ENCODE measurements at regions not wholly inside any gene's neighbourhood (a gene's known extent, or its start where the extent isn't known, plus 50 kb on each side); places are given as distances from the start of the nearest gene placed in this dataset.

DNA sequence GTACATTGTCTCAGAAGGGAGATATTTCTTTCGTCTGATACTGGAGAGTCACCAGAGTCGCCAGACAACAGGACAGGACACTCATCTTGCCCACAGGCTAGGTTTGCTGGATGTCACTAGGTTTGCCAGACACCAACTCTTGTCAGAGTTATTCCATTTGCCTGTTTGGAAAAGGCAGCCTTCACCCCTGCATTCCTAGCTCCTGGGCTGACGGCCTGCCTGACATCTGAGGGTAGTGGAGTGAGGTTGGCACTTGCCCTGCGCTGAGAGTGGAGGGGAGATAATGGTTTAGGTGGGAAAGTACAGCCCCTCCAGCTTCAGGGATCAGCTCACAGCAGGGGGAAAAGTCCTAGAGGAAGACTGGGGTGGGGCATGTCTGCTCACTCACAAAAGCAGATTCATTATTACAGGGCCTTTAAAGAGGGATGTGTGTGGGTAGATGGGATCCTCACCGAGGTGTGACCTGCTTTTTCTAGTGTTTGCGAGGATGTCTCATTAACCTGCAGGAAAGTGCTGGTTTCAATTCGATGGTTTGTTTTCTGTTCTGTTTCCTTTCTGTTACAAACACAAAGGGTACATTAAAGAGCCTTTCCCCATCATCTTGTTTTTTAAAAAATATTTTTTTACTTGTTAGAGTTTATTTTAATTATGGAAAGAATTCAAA lies 79.3 kb upstream of the TNS3 start:
- Histone ChIP-seq H3K9me3 (ENCODE audit: control insufficient read depth in 4 of 4, insufficient read depth in 3 of 4, low read length in 3 of 4) (no peaks in the 10 kb centered on the region), H3K27ac (ENCODE audit: low read depth in 1 of 2, low read length in 1 of 2) (no peak overlapping the region), H3K9ac (ENCODE audit: insufficient read depth in 1 of 2, low read length in 2 of 2) (no peak overlapping the region), H3K4me1 (ENCODE audit: control insufficient read depth in 5 of 5, insufficient read depth in 5 of 5, low read length in 5 of 5) (peaks cover 0 to 1% (median 0%) of the 10 kb centered on the region in 5 donors), H3K4me3 (no peak overlapping the region), H3K27me3 (ENCODE audit: control insufficient read depth in 3 of 3, insufficient read depth in 3 of 3, low read length in 2 of 3) (no peaks in the 10 kb centered on the region), H3K36me3 (ENCODE audit: control insufficient read depth in 4 of 4, insufficient read depth in 4 of 4, low read length in 4 of 4) (no peaks in the 10 kb centered on the region)
- TF ChIP-seq, protein P1, sequence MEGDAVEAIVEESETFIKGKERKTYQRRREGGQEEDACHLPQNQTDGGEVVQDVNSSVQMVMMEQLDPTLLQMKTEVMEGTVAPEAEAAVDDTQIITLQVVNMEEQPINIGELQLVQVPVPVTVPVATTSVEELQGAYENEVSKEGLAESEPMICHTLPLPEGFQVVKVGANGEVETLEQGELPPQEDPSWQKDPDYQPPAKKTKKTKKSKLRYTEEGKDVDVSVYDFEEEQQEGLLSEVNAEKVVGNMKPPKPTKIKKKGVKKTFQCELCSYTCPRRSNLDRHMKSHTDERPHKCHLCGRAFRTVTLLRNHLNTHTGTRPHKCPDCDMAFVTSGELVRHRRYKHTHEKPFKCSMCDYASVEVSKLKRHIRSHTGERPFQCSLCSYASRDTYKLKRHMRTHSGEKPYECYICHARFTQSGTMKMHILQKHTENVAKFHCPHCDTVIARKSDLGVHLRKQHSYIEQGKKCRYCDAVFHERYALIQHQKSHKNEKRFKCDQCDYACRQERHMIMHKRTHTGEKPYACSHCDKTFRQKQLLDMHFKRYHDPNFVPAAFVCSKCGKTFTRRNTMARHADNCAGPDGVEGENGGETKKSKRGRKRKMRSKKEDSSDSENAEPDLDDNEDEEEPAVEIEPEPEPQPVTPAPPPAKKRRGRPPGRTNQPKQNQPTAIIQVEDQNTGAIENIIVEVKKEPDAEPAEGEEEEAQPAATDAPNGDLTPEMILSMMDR (IDR thresholded peaks at IDR 0.05; ENCODE audit: control extremely low read depth, extremely low read depth): no peak
- WGBS, 2 donors: 72 to 77% methylated on average over 7 of the region's 7 CpGs
- DNase-seq (no peak), ATAC-seq (ENCODE audit: insufficient read depth, low FRiP score) (no peak)

DNA sequence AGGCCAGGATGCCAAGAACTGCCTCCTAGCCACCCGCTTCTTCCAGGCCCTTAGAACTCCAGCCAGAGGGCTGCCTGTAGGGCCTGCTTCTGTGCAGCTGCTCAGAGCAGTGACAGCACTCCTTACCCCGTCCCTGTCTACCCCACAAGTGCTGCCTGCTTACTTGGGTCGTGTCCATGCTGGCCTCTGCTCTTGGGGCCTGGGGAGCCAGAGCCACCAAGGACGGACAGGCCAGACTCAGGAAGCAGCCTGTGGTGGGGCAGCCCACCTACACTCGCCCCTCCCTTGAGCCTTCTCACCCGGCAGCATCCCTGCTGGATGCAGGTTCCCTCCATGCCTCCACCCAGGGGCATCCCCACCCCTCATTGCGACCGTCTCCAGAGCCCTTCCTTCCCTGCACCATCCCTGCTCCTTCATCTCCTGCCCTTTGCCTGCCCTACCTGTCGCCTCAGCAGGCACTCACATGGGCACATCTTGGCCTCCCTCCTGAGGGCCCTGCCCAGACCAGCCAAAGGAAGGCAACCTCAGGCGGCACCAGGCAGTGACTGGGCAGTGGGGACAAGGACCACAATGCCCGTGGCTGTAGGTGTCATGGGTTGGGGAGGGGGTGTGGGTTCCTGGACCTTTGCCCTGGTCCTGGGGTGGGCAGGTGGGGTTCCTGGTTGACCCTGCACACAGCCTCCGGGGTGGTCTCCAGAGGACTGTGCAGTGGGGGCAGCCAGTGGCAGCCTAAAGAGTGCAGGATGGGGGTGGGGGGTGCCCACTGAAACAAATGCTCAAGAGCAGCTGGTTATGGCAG lies 78.0 kb upstream of the TNS3 start:
- TF ChIP-seq, protein P1 (IDR thresholded peaks at IDR 0.05; ENCODE audit: control extremely low read depth, extremely low read depth): no peak
- peaks cover 0 to 1% (median 0%) of the 10 kb centered on the region in 5 donors for H3K4me1 ChIP-seq (ENCODE audit: control insufficient read depth in 5 of 5, insufficient read depth in 5 of 5, low read length in 5 of 5)
- WGBS, 2 donors: 95 to 96% methylated on average over 12 of the region's 12 CpGs
- no peak overlapping the region for H3K9ac ChIP-seq (ENCODE audit: insufficient read depth in 1 of 2, low read length in 2 of 2)
- no peaks in the 10 kb centered on the region for H3K9me3 ChIP-seq (ENCODE audit: control insufficient read depth in 4 of 4, insufficient read depth in 3 of 4, low read length in 3 of 4)
- no peaks in the 10 kb centered on the region for H3K27me3 ChIP-seq (ENCODE audit: control insufficient read depth in 3 of 3, insufficient read depth in 3 of 3, low read length in 2 of 3)
- H3K36me3 ChIP-seq (ENCODE audit: control insufficient read depth in 4 of 4, insufficient read depth in 4 of 4, low read length in 4 of 4): no peaks in the 10 kb centered on the region
- no peak for DNase-seq
- ATAC-seq (ENCODE audit: insufficient read depth, low FRiP score): no peak
- H3K27ac ChIP-seq (ENCODE audit: low read depth in 1 of 2, low read length in 1 of 2): no peak overlapping the region
- no peak overlapping the region for H3K4me3 ChIP-seq

DNA sequence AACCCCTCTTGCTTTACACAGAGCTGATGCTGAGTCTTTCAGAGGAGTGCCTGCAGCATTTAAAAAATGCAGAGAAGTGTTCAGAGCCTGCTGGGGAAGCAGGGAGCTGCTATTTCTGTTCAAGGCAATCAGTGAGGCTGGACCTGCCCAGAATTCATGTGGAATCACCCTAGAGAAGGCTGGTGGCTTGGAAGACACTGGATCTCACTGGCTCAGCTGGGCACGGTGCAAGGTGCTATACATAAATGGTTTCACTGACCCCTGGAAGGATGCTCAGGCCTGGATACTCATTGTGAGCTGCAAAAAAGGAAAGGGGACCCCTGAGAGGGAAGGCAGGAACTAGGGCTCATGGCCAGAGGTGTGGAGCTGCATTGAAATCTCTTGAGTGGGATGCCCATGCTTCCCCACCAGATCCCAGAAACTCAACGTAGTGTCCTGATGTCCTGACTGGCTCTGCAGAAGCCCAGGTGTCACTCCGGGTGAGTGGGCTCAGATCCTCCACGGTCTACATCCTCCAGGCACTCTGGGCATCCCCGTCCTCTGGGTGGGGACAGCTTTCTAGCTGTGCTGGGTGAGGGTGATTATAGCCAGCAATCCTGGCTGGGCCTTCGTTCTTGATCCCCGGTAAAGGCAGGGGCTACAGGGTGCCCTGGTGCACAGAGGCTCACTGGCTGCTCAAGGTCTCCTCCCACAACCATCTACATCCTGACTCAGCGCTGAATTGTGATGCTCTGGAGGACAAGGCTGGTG lies 77.2 kb upstream of the TNS3 start:
- ATAC-seq (ENCODE audit: insufficient read depth, low FRiP score) (no peak), DNase-seq (no peak)
- Histone ChIP-seq H3K4me3 (no peak overlapping the region), H3K27me3 (ENCODE audit: control insufficient read depth in 3 of 3, insufficient read depth in 3 of 3, low read length in 2 of 3) (no peaks in the 10 kb centered on the region), H3K4me1 (ENCODE audit: control insufficient read depth in 5 of 5, insufficient read depth in 5 of 5, low read length in 5 of 5) (peaks cover 0 to 2% (median 0%) of the 10 kb centered on the region in 5 donors), H3K36me3 (ENCODE audit: control insufficient read depth in 4 of 4, insufficient read depth in 4 of 4, low read length in 4 of 4) (no peaks in the 10 kb centered on the region), H3K27ac (ENCODE audit: low read depth in 1 of 2, low read length in 1 of 2) (no peak overlapping the region), H3K9ac (ENCODE audit: insufficient read depth in 1 of 2, low read length in 2 of 2) (no peak overlapping the region), H3K9me3 (ENCODE audit: control insufficient read depth in 4 of 4, insufficient read depth in 3 of 4, low read length in 3 of 4) (no peaks in the 10 kb centered on the region)
- 91 to 94% methylated on average over 8 of the region's 8 CpGs for WGBS, 2 donors
- TF ChIP-seq, protein P1 (IDR thresholded peaks at IDR 0.05; ENCODE audit: control extremely low read depth, extremely low read depth): no peak

Measured in lung (tissue), 11 donors.